Mesothelial cell of epicardium (in vitro differentiated cells): ENCODE measurements at regions not wholly inside any gene's neighbourhood (a gene's known extent, or its start where the extent isn't known, plus 50 kb on each side); places are given as distances from the start of the nearest gene placed in this dataset.

Experiments
- DNase-seq, 2 experiments: peaks; one replicate each; pipeline ENCODE4 v3.0.0; 2021; ENCODE audit warnings: low spot score in 2 of 2; ENCODE audit not compliant: unreplicated experiment in 2 of 2
- H3K27ac Mint-ChIP-seq: 2 replicates; pipeline ENCODE4 v1.8.0; 2021; ENCODE audit warnings: mixed read lengths
- H3K27me3 Mint-ChIP-seq: 2 replicates; pipeline ENCODE4 v1.8.0; 2021; ENCODE audit warnings: low read depth, mixed read lengths
- H3K36me3 Mint-ChIP-seq: 2 replicates; pipeline ENCODE4 v1.8.0; 2021; ENCODE audit warnings: mixed read lengths
- H3K4me1 Mint-ChIP-seq: 2 replicates; pipeline ENCODE4 v1.8.0; 2021; ENCODE audit warnings: mixed read lengths
- H3K4me3 Mint-ChIP-seq: 2 replicates; pipeline ENCODE4 v1.8.0; 2021; ENCODE audit warnings: mild to moderate bottlenecking, moderate library complexity, mixed read lengths
- H3K9me3 Mint-ChIP-seq: 2 replicates; pipeline ENCODE4 v1.8.0; 2021; ENCODE audit warnings: mixed read lengths
- CTCF ChIP-seq: fragments of 200-600 bp; sonication (generic); IDR thresholded peaks from one replicate; pipeline ENCODE4 v1.5.0; 2021; ENCODE audit warnings: antibody characterized with exemption; ENCODE audit not compliant: unreplicated experiment

- H3K9me3 Mint-ChIP-seq: no peaks in the 10 kb centered on the region
- no peak for TF ChIP-seq CTCF
- H3K27me3 Mint-ChIP-seq: peaks cover 5% of the 10 kb centered on the region
- no peak for DNase-seq
- H3K4me3 Mint-ChIP-seq: no peak overlapping the region
- H3K27ac Mint-ChIP-seq: no peak overlapping the region
- peaks cover 8% of the 10 kb centered on the region for H3K4me1 Mint-ChIP-seq
- H3K36me3 Mint-ChIP-seq: no peaks in the 10 kb centered on the region
Measured at GRCh38 chr11:19555266-19555665, 157.4 kb upstream of the NAV2 start.

- Mint-ChIP-seq H3K36me3 (no peaks in the 10 kb centered on the region), H3K27ac (no peak overlapping the region), H3K9me3 (no peaks in the 10 kb centered on the region), H3K27me3 (peaks cover 3% of the 10 kb centered on the region), H3K4me3 (no peak overlapping the region), H3K4me1 (peaks cover 6% of the 10 kb centered on the region)
- peak; percentile 69 to 86 for DNase-seq
- TF ChIP-seq CTCF: peak; percentile 93
Measured at GRCh38 chr11:19553683-19554333, 158.8 kb upstream of the NAV2 start.

- Mint-ChIP-seq H3K36me3 (no peaks in the 10 kb centered on the region), H3K4me1 (peaks cover 6% of the 10 kb centered on the region), H3K4me3 (no peak overlapping the region), H3K27me3 (peaks cover 3% of the 10 kb centered on the region), H3K27ac (peak overlapping the region; percentile 21), H3K9me3 (no peaks in the 10 kb centered on the region)
- DNase-seq: no peak
- no peak for TF ChIP-seq CTCF
Measured at GRCh38 chr11:19552656-19553260, 159.9 kb upstream of the NAV2 start.

- no peak overlapping the region for H3K27ac Mint-ChIP-seq
- H3K27me3 Mint-ChIP-seq: peaks cover 5% of the 10 kb centered on the region
- H3K9me3 Mint-ChIP-seq: no peaks in the 10 kb centered on the region
- H3K36me3 Mint-ChIP-seq: no peaks in the 10 kb centered on the region
- DNase-seq: no peak
- TF ChIP-seq CTCF: no peak
- H3K4me3 Mint-ChIP-seq: no peak overlapping the region
- H3K4me1 Mint-ChIP-seq: peaks cover 6% of the 10 kb centered on the region
Measured at GRCh38 chr11:19552161-19552560, 160.5 kb upstream of the NAV2 start.

- Mint-ChIP-seq H3K36me3 (no peaks in the 10 kb centered on the region), H3K27ac (no peak overlapping the region), H3K4me3 (no peak overlapping the region), H3K27me3 (peaks cover 5% of the 10 kb centered on the region), H3K4me1 (peaks cover 6% of the 10 kb centered on the region), H3K9me3 (no peaks in the 10 kb centered on the region)
- no peak for DNase-seq
- TF ChIP-seq CTCF: no peak
Measured at GRCh38 chr11:19551457-19551856, 161.2 kb upstream of the NAV2 start.

GRCh38 chr11:19547044-19547443 is 165.6 kb upstream of the NAV2 start:
- Mint-ChIP-seq H3K4me3 (no peak overlapping the region), H3K9me3 (no peaks in the 10 kb centered on the region), H3K27me3 (peaks cover 17% of the 10 kb centered on the region), H3K36me3 (no peaks in the 10 kb centered on the region), H3K4me1 (no peaks in the 10 kb centered on the region), H3K27ac (no peak overlapping the region)
- no peak for DNase-seq
- no peak for TF ChIP-seq CTCF
